ENCODE measurements at regions not wholly inside any gene's neighbourhood (a gene's known extent, or its start where the extent isn't known, plus 50 kb on each side); places are given as distances from the start of the nearest gene placed in this dataset.

DNA sequence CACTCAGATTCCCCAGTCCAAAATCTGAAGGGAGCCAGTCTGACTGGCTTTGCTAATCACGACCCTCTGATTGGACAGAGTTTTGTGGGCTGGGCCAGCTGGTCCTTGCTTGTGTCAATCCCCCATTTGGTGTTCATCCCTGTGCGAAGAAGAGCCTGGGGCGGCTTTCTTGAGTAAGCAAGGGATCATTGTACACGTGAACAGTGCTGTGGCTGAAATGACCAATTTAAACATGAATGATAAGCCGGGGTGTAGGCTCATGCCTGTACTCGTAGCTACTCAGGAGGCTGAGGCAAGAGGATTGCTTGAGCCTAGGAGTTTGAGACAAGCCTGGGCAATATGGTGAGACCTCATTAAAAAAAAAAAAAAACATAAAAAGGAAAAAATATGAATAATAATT, 379.1 kb downstream of the RAPGEF2 start:
- no peak for DNase-seq (ENCODE audit: low read depth)
- TF ChIP-seq, protein P1, sequence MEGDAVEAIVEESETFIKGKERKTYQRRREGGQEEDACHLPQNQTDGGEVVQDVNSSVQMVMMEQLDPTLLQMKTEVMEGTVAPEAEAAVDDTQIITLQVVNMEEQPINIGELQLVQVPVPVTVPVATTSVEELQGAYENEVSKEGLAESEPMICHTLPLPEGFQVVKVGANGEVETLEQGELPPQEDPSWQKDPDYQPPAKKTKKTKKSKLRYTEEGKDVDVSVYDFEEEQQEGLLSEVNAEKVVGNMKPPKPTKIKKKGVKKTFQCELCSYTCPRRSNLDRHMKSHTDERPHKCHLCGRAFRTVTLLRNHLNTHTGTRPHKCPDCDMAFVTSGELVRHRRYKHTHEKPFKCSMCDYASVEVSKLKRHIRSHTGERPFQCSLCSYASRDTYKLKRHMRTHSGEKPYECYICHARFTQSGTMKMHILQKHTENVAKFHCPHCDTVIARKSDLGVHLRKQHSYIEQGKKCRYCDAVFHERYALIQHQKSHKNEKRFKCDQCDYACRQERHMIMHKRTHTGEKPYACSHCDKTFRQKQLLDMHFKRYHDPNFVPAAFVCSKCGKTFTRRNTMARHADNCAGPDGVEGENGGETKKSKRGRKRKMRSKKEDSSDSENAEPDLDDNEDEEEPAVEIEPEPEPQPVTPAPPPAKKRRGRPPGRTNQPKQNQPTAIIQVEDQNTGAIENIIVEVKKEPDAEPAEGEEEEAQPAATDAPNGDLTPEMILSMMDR (conservative IDR thresholded peaks at IDR 0.05; ENCODE audit: control insufficient read depth, insufficient read depth, low read depth, low read length) = no peak
- H3K4me3 ChIP-seq (ENCODE audit: control insufficient read depth, low read depth, low read length) = no peak overlapping the region

- no peak for DNase-seq (ENCODE audit: low read depth)
- TF ChIP-seq, protein P1 (conservative IDR thresholded peaks at IDR 0.05; ENCODE audit: control insufficient read depth, insufficient read depth, low read depth, low read length) = no peak
- H3K4me3 ChIP-seq (ENCODE audit: control insufficient read depth, low read depth, low read length) = no peak overlapping the region
Observed at GRCh38 chr4:159483110-159483781, 380.4 kb downstream of the RAPGEF2 start.

DNA sequence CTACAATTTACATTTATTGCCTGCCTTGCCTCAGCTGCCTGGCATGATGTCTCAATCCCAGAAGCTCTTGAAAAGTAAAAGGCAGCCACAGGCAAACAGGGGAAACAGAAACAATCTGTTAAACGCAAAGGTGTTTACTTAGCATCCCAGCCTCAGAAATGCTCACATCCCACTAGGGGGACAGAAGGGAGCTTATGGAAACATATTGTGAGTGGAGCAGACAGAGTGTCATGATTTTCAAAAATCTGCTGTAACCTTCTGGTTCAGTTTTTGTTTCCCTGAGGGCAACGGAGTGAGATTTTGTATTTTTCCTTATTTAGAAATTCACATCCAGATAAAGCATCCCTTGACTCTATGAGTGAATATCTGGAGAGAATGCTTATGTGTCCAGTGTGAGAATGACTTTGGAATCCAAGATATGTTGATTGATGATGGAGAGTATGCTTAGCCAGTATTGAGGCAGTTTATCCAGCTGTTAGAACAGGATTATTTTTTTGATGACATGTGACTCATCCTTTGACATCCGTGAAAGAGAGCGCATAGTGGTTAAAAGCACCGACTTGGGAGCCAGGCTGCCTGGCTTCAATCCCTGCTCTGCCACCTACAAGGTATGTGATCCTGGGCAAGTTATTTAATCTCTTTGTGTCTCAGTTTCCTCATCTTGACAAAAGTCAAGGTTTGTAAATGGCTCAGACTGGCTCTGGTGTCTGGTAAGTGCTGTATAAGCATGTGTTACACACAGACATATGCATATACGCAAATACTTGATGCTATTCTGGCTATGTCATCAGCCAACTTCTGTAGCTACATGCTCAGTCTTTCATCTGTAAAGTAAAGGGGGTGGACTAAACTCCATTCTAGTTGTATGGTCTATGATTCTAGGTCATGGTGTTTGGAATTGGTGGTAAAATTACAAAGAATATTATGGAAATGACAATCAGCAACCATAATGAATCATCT, 381.2 kb downstream of the RAPGEF2 start:
- TF ChIP-seq, protein P1 (conservative IDR thresholded peaks at IDR 0.05; ENCODE audit: control insufficient read depth, insufficient read depth, low read depth, low read length) = no peak
- DNase-seq (ENCODE audit: low read depth) = no peak
- no peak overlapping the region for H3K4me3 ChIP-seq (ENCODE audit: control insufficient read depth, low read depth, low read length)

DNA sequence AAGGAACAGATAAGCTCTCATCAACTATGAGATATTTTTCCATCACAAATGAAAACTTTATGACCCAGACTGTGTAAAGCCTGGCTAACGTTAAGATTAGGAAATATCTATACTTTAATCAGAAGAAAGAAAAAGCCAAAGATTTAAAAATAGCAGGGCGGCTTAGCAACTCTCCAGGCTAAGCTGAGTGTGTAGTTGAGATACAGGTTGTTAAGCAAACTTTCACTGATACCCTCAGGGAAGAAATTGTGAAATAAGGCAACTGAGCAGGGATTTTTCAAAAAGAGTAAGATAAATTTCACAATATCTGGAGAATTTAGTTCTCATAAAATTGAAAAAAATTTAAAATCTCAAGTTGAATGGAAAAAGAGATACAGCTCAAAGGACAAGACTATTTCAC, 382.0 kb downstream of the RAPGEF2 start:
- TF ChIP-seq, protein P1 (conservative IDR thresholded peaks at IDR 0.05; ENCODE audit: control insufficient read depth, insufficient read depth, low read depth, low read length) = no peak
- no peak overlapping the region for H3K4me3 ChIP-seq (ENCODE audit: control insufficient read depth, low read depth, low read length)
- no peak for DNase-seq (ENCODE audit: low read depth)

DNA sequence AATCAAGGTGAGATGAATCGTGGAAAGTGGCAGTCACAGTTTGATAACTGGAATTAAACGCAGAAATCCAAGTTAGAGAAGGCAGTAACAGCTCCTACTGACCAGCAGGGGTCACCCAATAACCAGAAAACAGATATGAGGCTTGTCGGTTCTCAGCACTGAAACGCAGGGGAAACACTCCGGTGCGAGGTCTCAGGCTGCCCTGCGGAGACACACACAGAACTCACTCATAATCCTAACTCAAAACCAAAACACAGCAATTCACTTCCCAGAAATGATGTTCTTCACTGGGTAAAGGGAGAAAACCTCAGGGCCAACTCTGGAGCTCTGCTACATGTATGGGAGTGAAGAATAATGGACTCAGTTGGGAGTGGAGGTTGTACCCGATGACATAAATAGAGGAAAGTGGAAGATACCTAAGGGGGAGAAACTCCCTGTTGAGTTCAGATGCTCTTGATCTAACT, 384.4 kb downstream of the RAPGEF2 start:
- no peak overlapping the region for H3K4me3 ChIP-seq (ENCODE audit: control insufficient read depth, low read depth, low read length)
- peak; percentile 75 for DNase-seq (ENCODE audit: low read depth)
- TF ChIP-seq, protein P1 (conservative IDR thresholded peaks at IDR 0.05; ENCODE audit: control insufficient read depth, insufficient read depth, low read depth, low read length) = peak; percentile 85

- TF ChIP-seq, protein P1 (conservative IDR thresholded peaks at IDR 0.05; ENCODE audit: control insufficient read depth, insufficient read depth, low read depth, low read length) = no peak
- no peak for DNase-seq (ENCODE audit: low read depth)
- H3K4me3 ChIP-seq (ENCODE audit: control insufficient read depth, low read depth, low read length) = no peak overlapping the region
Observed at GRCh38 chr4:159489646-159490045, 386.8 kb downstream of the RAPGEF2 start.

All from fibroblast of mammary gland (primary cell).